Trophoblast cell (in vitro differentiated cells and primary cell): ENCODE measurements at regions not wholly inside any gene's neighbourhood (a gene's known extent, or its start where the extent isn't known, plus 50 kb on each side); places are given as distances from the start of the nearest gene placed in this dataset.

Experiments
- DNase-seq, 2 donors: peaks; one replicate each; pipeline ENCODE4 v3.0.0-alpha.2; 2016
- H2AFZ ChIP-seq: 2 replicates; pipeline ENCODE4 v1.6.1; 2013; ENCODE audit warnings: low read length, moderate library complexity, mild to moderate bottlenecking; ENCODE audit not compliant: insufficient read depth, poor library complexity
- H2AK5ac ChIP-seq: 2 replicates; pipeline ENCODE4 v1.6.1; 2013; ENCODE audit warnings: mild to moderate bottlenecking, low read length
- H2BK120ac ChIP-seq: 2 replicates; pipeline ENCODE4 v1.6.1; 2013; ENCODE audit warnings: low read length, mild to moderate bottlenecking, moderate library complexity; ENCODE audit not compliant: insufficient read depth, poor library complexity
- H2BK12ac ChIP-seq: 2 replicates; pipeline ENCODE4 v1.6.1; 2013; ENCODE audit warnings: mild to moderate bottlenecking, low read length, moderate library complexity
- H2BK5ac ChIP-seq: 2 replicates; pipeline ENCODE4 v1.6.1; 2013; ENCODE audit warnings: low read length, low read depth, moderate library complexity, mild to moderate bottlenecking; ENCODE audit not compliant: poor library complexity
- H3K14ac ChIP-seq: 2 replicates; pipeline ENCODE4 v1.6.1; 2013; ENCODE audit warnings: mild to moderate bottlenecking, low read length
- H3K18ac ChIP-seq: 2 replicates; pipeline ENCODE4 v1.6.1; 2013; ENCODE audit warnings: mild to moderate bottlenecking, low read length
- H3K23ac ChIP-seq: 2 replicates; pipeline ENCODE4 v1.6.1; 2013; ENCODE audit warnings: low read length
- H3K27ac ChIP-seq: 2 replicates; pipeline ENCODE4 v1.5.1; 2013; ENCODE audit warnings: low read depth, mild to moderate bottlenecking, inconsistent platforms, low read length, moderate library complexity
- H3K27me3 ChIP-seq: 2 replicates; pipeline ENCODE4 v1.6.1; 2013; ENCODE audit warnings: inconsistent platforms, mild to moderate bottlenecking, low read length, moderate library complexity; ENCODE audit not compliant: insufficient read depth
- H3K36me3 ChIP-seq, 2 experiments: 1 replicate in 1 of 2; 2 replicates in 1 of 2; pipeline ENCODE4 v1.6.1; 2013; ENCODE audit warnings: low read length in 2 of 2, mild to moderate bottlenecking in 2 of 2, moderate library complexity in 1 of 2; ENCODE audit not compliant: insufficient read depth in 2 of 2, control insufficient read depth in 1 of 2
- H3K4ac ChIP-seq: 2 replicates; pipeline ENCODE4 v1.6.1; 2013; ENCODE audit warnings: low read depth, mild to moderate bottlenecking, low read length, moderate library complexity
- H3K4me1 ChIP-seq, 2 experiments: 1 replicate in 1 of 2; 2 replicates in 1 of 2; pipeline ENCODE4 v1.6.1; 2013; ENCODE audit warnings: low read length in 2 of 2, mild to moderate bottlenecking in 2 of 2, moderate library complexity in 1 of 2; ENCODE audit not compliant: insufficient read depth in 2 of 2, control insufficient read depth in 1 of 2
- H3K4me2 ChIP-seq: 2 replicates; pipeline ENCODE4 v1.6.1; 2013; ENCODE audit warnings: inconsistent platforms, mild to moderate bottlenecking, low read length, moderate library complexity
- H3K4me3 ChIP-seq: 2 replicates; pipeline ENCODE4 v1.5.1; 2013; ENCODE audit warnings: mild to moderate bottlenecking, low read depth, low read length, inconsistent platforms
- H3K79me1 ChIP-seq: one replicate; pipeline ENCODE4 v1.6.1; 2013; ENCODE audit warnings: low read length
- H3K79me2 ChIP-seq: 2 replicates; pipeline ENCODE4 v1.6.1; 2013; ENCODE audit warnings: low read length, mild to moderate bottlenecking; ENCODE audit not compliant: control insufficient read depth, insufficient read depth, poor library complexity
- H3K9ac ChIP-seq: 2 replicates; pipeline ENCODE4 v1.6.1; 2013; ENCODE audit warnings: mild to moderate bottlenecking, low read length
- H3K9me3 ChIP-seq: 2 replicates; pipeline ENCODE4 v1.6.1; 2013; ENCODE audit warnings: low read depth, mild to moderate bottlenecking, control low read depth, inconsistent platforms, low read length; ENCODE audit not compliant: insufficient read depth
- H4K12ac ChIP-seq: 2 replicates; pipeline ENCODE4 v1.6.1; 2013; ENCODE audit warnings: low read depth, mild to moderate bottlenecking, low read length, moderate library complexity
- H4K8ac ChIP-seq: 2 replicates; pipeline ENCODE4 v1.6.1; 2013; ENCODE audit warnings: low read depth, mild to moderate bottlenecking, low read length, moderate library complexity
- H4K91ac ChIP-seq: one replicate; pipeline ENCODE4 v1.6.1; 2013; ENCODE audit warnings: low read depth, mild to moderate bottlenecking, low read length, moderate library complexity
- WGBS: extraction: QIAGEN DNeasy Blood & Tissue Kit; methylation state at CpG from one replicate; pipeline ENCODE4 v1.1.7; 2013; ENCODE audit warnings: missing lambda C conversion rate; ENCODE audit not compliant: insufficient read length, insufficient coverage; ENCODE audit errors: extremely low coverage; 5-methylcytosine and 5-hydroxymethylcytosine counted together

- H2BK12ac ChIP-seq, result no peak overlapping the region
- no peak overlapping the region for H3K14ac ChIP-seq
- no CpG with 5 or more reads among the region's 24 CpGs for WGBS
- H3K4me2 ChIP-seq, result no peak overlapping the region
- no peak overlapping the region for H2AK5ac ChIP-seq
- no peak overlapping the region for H2BK120ac ChIP-seq
- no peak overlapping the region for H3K23ac ChIP-seq
- H3K36me3 ChIP-seq, result no peaks in the 10 kb centered on the region
- no peak overlapping the region for H2AFZ ChIP-seq
- no peaks in the 10 kb centered on the region for H3K27me3 ChIP-seq
- H3K79me2 ChIP-seq, result no peaks in the 10 kb centered on the region
- H2BK5ac ChIP-seq, result no peak overlapping the region
- H3K18ac ChIP-seq, result no peak overlapping the region
- H4K8ac ChIP-seq, result no peak overlapping the region
- H3K27ac ChIP-seq, result no peak overlapping the region
- H4K12ac ChIP-seq, result no peak overlapping the region
- H3K4me1 ChIP-seq, result no peaks in the 10 kb centered on the region
- H3K79me1 ChIP-seq, result no peaks in the 10 kb centered on the region
- no peak overlapping the region for H3K9ac ChIP-seq
- no peaks in the 10 kb centered on the region for H3K9me3 ChIP-seq
- H4K91ac ChIP-seq, result no peak overlapping the region
- peak overlapping the region; percentile 11 for H3K4me3 ChIP-seq
- H3K4ac ChIP-seq, result no peak overlapping the region
- DNase-seq, result peak; percentile 27 to 71
Measured at GRCh38 chr17:72560303-72561247, 439.8 kb downstream of the SOX9 start.

DNA sequence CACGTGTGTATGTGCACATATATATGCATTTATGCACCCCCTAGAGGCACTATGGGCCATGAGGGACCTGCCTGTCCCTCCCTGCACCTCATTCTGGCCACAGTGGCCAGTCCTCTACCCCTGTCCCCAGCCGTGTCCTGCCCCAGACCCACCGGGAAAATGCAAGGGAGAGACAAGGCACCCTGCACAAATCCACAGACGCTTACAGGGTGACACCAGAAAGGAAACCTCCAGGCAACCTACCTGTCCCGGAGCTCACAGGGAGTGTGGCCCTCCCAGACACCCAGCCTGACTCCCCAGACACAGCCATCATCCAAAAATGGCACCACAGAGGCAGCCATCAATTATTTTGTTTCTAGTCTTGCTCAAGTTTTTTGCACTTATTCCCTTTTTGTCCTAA, 440.4 kb downstream of the SOX9 start:
- H3K4ac ChIP-seq, result no peak overlapping the region
- H3K18ac ChIP-seq, result no peak overlapping the region
- no peak overlapping the region for H2BK120ac ChIP-seq
- H3K79me1 ChIP-seq, result no peaks in the 10 kb centered on the region
- H2AFZ ChIP-seq, result no peak overlapping the region
- H4K12ac ChIP-seq, result no peak overlapping the region
- H2BK5ac ChIP-seq, result no peak overlapping the region
- no peak overlapping the region for H2AK5ac ChIP-seq
- no peaks in the 10 kb centered on the region for H3K27me3 ChIP-seq
- no peak overlapping the region for H3K4me2 ChIP-seq
- no peak overlapping the region for H4K8ac ChIP-seq
- H3K9me3 ChIP-seq, result no peaks in the 10 kb centered on the region
- H3K79me2 ChIP-seq, result no peaks in the 10 kb centered on the region
- no peak overlapping the region for H4K91ac ChIP-seq
- no peak overlapping the region for H3K4me3 ChIP-seq
- DNase-seq, result no peak
- H3K36me3 ChIP-seq, result no peaks in the 10 kb centered on the region
- H3K14ac ChIP-seq, result no peak overlapping the region
- no peaks in the 10 kb centered on the region for H3K4me1 ChIP-seq
- no peak overlapping the region for H3K9ac ChIP-seq
- H2BK12ac ChIP-seq, result no peak overlapping the region
- no peak overlapping the region for H3K27ac ChIP-seq
- no CpG with 5 or more reads among the region's 5 CpGs for WGBS
- H3K23ac ChIP-seq, result no peak overlapping the region

DNA sequence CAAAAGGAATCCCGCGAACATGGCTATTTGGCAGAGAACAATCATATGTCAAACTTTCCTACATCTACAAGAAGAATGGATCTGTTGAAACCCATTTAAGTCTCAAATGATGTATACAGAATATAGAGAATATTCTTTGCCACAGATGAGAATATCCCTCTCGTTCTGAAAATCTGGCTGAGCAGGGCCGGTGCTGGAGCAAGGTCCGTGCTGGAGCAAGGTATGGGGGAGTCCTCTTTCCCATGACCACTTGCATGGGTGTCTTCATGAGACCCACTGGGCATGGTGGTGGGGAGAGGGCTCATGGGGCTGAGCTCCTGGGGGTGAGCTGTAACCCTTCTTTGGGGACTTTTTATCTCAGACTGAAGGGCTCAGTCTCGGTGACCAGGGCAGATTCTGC, 440.9 kb downstream of the SOX9 start:
- H3K4me3 ChIP-seq, result no peak overlapping the region
- no peak overlapping the region for H2AFZ ChIP-seq
- no peaks in the 10 kb centered on the region for H3K9me3 ChIP-seq
- no peak overlapping the region for H3K9ac ChIP-seq
- no peak overlapping the region for H4K8ac ChIP-seq
- no peaks in the 10 kb centered on the region for H3K36me3 ChIP-seq
- no peak overlapping the region for H2BK120ac ChIP-seq
- no peak overlapping the region for H3K14ac ChIP-seq
- H2AK5ac ChIP-seq, result no peak overlapping the region
- H4K12ac ChIP-seq, result no peak overlapping the region
- no peak for DNase-seq
- no peaks in the 10 kb centered on the region for H3K27me3 ChIP-seq
- H3K4ac ChIP-seq, result no peak overlapping the region
- H3K4me2 ChIP-seq, result no peak overlapping the region
- no CpG with 5 or more reads among the region's 6 CpGs for WGBS
- no peaks in the 10 kb centered on the region for H3K79me2 ChIP-seq
- no peak overlapping the region for H4K91ac ChIP-seq
- no peak overlapping the region for H3K18ac ChIP-seq
- H3K79me1 ChIP-seq, result no peaks in the 10 kb centered on the region
- H2BK12ac ChIP-seq, result no peak overlapping the region
- no peak overlapping the region for H3K23ac ChIP-seq
- no peaks in the 10 kb centered on the region for H3K4me1 ChIP-seq
- no peak overlapping the region for H3K27ac ChIP-seq
- no peak overlapping the region for H2BK5ac ChIP-seq

DNA sequence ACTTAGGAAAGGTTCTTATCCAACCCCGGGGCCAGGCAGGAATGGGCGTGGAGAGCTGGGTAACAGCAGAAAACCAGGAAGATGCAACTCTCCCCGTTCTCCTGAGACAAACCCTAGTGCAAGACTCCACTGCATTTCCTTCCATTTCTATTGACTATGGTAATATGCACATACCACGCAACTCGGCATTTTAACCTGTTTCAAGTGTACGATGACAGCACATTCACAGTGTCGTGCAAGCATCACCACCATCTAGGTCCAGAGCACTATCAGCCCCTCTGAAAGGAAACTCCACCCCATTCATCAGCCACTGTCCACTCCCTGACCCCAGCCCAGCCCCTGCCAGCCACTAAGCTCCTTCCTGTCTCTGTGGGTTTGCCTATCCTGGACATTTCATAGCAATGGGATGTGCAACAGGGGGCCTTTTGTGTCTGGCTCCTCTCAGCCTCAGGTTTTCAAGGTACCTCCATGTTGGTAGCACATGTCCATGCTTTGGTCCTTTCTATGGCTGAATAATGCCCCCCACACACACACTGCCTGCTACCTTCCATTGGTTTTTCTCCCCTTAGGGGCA, 441.9 kb downstream of the SOX9 start:
- H3K14ac ChIP-seq, result no peak overlapping the region
- H3K23ac ChIP-seq, result no peak overlapping the region
- H4K8ac ChIP-seq, result no peak overlapping the region
- H4K12ac ChIP-seq, result no peak overlapping the region
- H2BK12ac ChIP-seq, result no peak overlapping the region
- no peak overlapping the region for H3K27ac ChIP-seq
- H2BK120ac ChIP-seq, result no peak overlapping the region
- no peaks in the 10 kb centered on the region for H3K79me1 ChIP-seq
- WGBS, result no CpG with 5 or more reads among the region's 7 CpGs
- H3K9ac ChIP-seq, result no peak overlapping the region
- no peak overlapping the region for H2AFZ ChIP-seq
- H3K18ac ChIP-seq, result no peak overlapping the region
- H3K79me2 ChIP-seq, result no peaks in the 10 kb centered on the region
- H3K4ac ChIP-seq, result no peak overlapping the region
- H2BK5ac ChIP-seq, result no peak overlapping the region
- H3K36me3 ChIP-seq, result no peaks in the 10 kb centered on the region
- no peaks in the 10 kb centered on the region for H3K27me3 ChIP-seq
- H3K4me1 ChIP-seq, result no peaks in the 10 kb centered on the region
- no peak overlapping the region for H3K4me3 ChIP-seq
- no peaks in the 10 kb centered on the region for H3K9me3 ChIP-seq
- no peak overlapping the region for H4K91ac ChIP-seq
- no peak for DNase-seq
- no peak overlapping the region for H2AK5ac ChIP-seq
- no peak overlapping the region for H3K4me2 ChIP-seq
